SK-N-DZ (cell line): ENCODE measurements at regions not wholly inside any gene's neighbourhood (a gene's known extent, or its start where the extent isn't known, plus 50 kb on each side); places are given as distances from the start of the nearest gene placed in this dataset.
"Not testable (repeated sequence)": the region's sequence is repeated elsewhere in the genome, so short reads cannot be mapped to it uniquely, and the experiment has no call there.

Experiments used
- DNase-seq: peaks from one replicate; pipeline ENCODE4 v3.0.0-alpha.2; 2015; ENCODE audit warnings: low spot score

GRCh38 chr10:55899472-55900147 is 461.4 kb downstream of the ZWINT start:
- peak; percentile 23 for DNase-seq

GRCh38 chr10:55897490-55897921 is 463.6 kb downstream of the ZWINT start:
- DNase-seq = no peak

- no peak for DNase-seq
These were observed 468.8 kb downstream of the ZWINT start for GRCh38 chr10:55892276-55892675.

GRCh38 chr10:55881588-55881987 is 479.5 kb downstream of the ZWINT start:
- no peak for DNase-seq

GRCh38 chr10:55873485-55873884 is 487.6 kb downstream of the ZWINT start:
- DNase-seq = no peak

GRCh38 chr10:55870186-55870585 is 490.9 kb downstream of the ZWINT start:
- DNase-seq = no peak

GRCh38 chr10:55867848-55868247 is 493.2 kb downstream of the ZWINT start:
- DNase-seq = no peak

GRCh38 chr10:55858730-55859129 is 502.3 kb downstream of the ZWINT start:
- no peak for DNase-seq

GRCh38 chr10:55852900-55853299 is 508.2 kb downstream of the ZWINT start:
- DNase-seq = peak; percentile 56

- DNase-seq = no peak
These were observed 523.8 kb downstream of the ZWINT start for GRCh38 chr10:55837273-55837672.

- DNase-seq = peak; percentile 3
These were observed 539.0 kb downstream of the ZWINT start for GRCh38 chr10:55822096-55822495.

GRCh38 chr10:55820478-55820877 is 540.6 kb downstream of the ZWINT start:
- no peak for DNase-seq

GRCh38 chr10:55820071-55820470 is 541.0 kb downstream of the ZWINT start:
- DNase-seq = no peak

- no peak for DNase-seq
These were observed 547.4 kb downstream of the ZWINT start for GRCh38 chr10:55813451-55814170.

- no peak for DNase-seq
These were observed 558.0 kb downstream of the ZWINT start for GRCh38 chr10:55803055-55803454.

- DNase-seq = no peak
These were observed 559.8 kb downstream of the ZWINT start for GRCh38 chr10:55801353-55801661.

GRCh38 chr10:55800602-55801352 is 560.3 kb downstream of the ZWINT start:
- DNase-seq = no peak

- no peak for DNase-seq
These were observed 568.0 kb downstream of the ZWINT start for GRCh38 chr10:55793024-55793423.

GRCh38 chr10:55790276-55790675 is 570.8 kb downstream of the ZWINT start:
- DNase-seq = not testable (repeated sequence)

GRCh38 chr10:55786461-55787050 is 574.5 kb downstream of the ZWINT start:
- no peak for DNase-seq

GRCh38 chr10:55782181-55782580 is 578.9 kb downstream of the ZWINT start:
- no peak for DNase-seq

- no peak for DNase-seq
These were observed 594.8 kb downstream of the ZWINT start for GRCh38 chr10:55766212-55766611.
